IPS-18c (cell line): ENCODE measurements at regions not wholly inside any gene's neighbourhood (a gene's known extent, or its start where the extent isn't known, plus 50 kb on each side); places are given as distances from the start of the nearest gene placed in this dataset.
"Not testable (repeated sequence)": the region's sequence is repeated elsewhere in the genome, so short reads cannot be mapped to it uniquely, and the experiment has no call there.

ENCODE experiments used
- H3K4me3 ChIP-seq: 2 replicates; pipeline ENCODE4 v1.7.0; 2013; ENCODE audit warnings: low read depth, mild to moderate bottlenecking, low read length, moderate library complexity; ENCODE audit not compliant: insufficient read depth
- H3K9me3 ChIP-seq: one replicate; pipeline ENCODE4 v1.6.1; 2013; ENCODE audit warnings: mild to moderate bottlenecking, low read length, moderate library complexity; ENCODE audit not compliant: control insufficient read depth, insufficient read depth

DNA sequence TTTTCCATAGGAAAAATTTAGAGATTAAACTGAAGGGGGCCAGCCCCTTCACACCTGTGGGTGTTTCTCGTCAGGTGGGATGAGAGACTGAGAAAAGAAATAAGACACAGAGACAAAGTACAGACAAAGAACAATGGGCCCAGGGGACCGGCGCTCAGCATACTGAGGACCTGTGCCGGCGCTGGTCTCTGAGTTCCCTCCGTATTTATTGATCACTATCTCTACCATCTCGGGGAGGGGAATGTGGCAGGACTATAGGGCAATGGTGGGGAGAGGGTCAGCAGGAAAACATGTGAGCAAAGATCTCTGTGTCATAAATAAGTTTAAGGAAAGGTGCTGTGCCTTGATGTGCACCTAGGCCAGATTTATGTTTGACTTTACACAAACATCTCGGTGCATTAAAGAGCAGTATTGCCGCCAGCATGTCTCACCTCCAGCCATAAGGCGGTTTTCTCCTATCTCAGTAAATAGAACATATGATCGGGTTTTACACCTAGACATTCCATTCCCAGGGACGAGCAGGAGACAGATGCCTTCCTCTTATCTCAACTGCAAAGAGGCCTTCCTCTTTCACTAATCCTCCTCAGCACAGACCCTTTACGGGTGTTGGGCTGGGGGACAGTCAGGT, 494.7 kb downstream of the IGSF11 start:
- H3K4me3 ChIP-seq, result not testable (repeated sequence)

DNA sequence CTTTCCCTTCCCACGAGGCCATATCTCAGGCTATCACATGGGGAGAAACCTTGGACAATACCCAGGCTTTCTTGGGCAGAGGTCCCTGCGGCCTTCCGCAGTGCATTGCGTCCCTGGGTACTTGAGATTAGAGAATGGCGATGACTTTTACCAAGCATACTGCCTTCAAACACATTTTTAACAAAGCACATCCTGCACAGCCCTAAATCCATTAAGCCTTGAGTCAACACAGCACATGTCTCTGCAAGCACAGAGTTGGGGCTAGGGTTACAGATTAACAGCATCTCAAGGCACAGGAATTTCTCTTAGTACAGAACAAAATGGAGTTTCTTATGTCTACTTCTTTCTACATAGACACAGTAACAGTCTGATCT, 494.2 kb downstream of the IGSF11 start:
- not testable (repeated sequence) for H3K4me3 ChIP-seq, H3K9me3 ChIP-seq

More for the DNA sequence above, 494.7 kb downstream of the IGSF11 start:
- H3K9me3 ChIP-seq, result not testable (repeated sequence)

GRCh38 chr3:118540826-118541225, 493.8 kb downstream of the IGSF11 start:
- no peak overlapping the region for H3K4me3 ChIP-seq
- H3K9me3 ChIP-seq, result no peaks in the 10 kb centered on the region

GRCh38 chr3:118541796-118542195, 492.9 kb downstream of the IGSF11 start:
- no peaks in the 10 kb centered on the region for H3K9me3 ChIP-seq
- no peak overlapping the region for H3K4me3 ChIP-seq

GRCh38 chr3:118543832-118544231, 490.8 kb downstream of the IGSF11 start:
- no peaks in the 10 kb centered on the region for H3K9me3 ChIP-seq
- no peak overlapping the region for H3K4me3 ChIP-seq

GRCh38 chr3:118544458-118544857, 490.2 kb downstream of the IGSF11 start:
- no peaks in the 10 kb centered on the region for H3K9me3 ChIP-seq
- no peak overlapping the region for H3K4me3 ChIP-seq

GRCh38 chr3:118548434-118548833, 486.2 kb downstream of the IGSF11 start:
- Histone ChIP-seq H3K4me3 (no peak overlapping the region), H3K9me3 (no peaks in the 10 kb centered on the region)

DNA sequence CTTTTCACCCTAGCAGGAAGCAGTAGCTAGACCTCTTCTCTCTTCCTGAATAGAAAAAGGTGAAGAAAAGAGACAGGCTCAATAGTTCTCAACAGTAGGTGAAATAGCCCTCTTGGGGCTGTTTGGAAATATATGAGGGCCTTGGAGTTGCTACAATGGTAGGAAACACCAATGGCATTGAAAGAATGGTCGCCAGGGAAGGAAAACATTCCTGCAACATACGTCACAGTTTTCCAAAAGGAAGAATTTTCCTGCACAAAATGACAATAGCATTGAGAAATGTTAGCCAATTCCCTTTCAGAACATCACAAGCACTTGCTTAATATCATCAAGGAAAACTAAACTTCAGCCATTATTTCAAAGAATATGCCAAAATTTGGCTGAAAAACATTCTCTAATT, 484.5 kb downstream of the IGSF11 start:
- Histone ChIP-seq H3K9me3 (peaks cover 5% of the 10 kb centered on the region), H3K4me3 (no peak overlapping the region)

DNA sequence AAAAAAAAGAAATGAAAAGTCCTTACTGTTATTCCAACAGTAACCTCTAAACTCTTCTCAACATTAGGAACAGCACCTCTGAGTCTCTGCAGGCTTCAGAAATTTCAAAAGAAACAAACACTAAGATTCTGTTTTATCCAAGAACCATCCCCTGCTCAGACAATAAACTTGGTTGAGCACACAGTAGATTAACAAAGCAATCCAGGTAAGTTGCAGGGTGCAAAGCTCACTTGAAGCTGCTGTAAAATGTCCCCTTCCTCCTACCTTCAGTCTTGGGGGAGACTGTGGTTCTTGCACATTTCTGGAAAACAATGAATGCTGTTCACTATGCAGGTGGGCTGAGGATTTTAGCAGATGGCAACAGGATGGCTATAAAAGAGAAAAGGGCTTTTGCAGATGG, 484.1 kb downstream of the IGSF11 start:
- H3K9me3 ChIP-seq, result peaks cover 5% of the 10 kb centered on the region
- H3K4me3 ChIP-seq, result no peak overlapping the region

DNA sequence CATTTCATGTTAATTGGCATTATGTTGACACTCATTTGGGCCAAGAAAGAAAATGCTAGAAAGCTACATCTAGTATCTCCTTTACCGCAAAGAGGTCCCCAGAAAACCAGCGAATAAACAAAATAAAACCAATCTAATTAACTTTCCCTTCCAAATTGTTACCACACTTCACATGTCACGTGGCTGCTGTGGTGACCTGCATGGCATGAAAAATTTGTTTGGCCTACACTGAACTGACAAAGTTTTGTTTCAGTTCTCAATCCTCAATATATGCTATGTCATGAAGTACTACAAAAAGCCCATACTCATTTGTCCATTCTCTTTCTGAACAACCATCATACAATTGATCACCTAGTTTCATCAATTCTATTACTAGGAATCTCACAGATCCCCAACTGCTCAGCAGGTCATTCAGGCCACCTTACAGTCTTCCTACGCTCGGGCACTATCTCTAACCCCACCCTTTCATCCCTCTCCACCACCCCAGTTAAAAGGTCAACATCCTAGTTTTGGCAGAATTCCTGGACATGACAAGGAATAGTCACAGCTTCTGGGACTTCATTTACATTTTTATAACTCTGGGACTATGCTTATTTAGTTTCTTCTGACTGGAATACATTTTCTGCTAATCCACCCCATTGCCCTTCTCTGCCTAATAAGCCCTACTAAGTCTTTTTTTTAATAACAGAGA, 480.4 kb downstream of the IGSF11 start:
- Histone ChIP-seq H3K4me3 (no peak overlapping the region), H3K9me3 (peaks cover 5% of the 10 kb centered on the region)

- Histone ChIP-seq H3K4me3 (no peak overlapping the region), H3K9me3 (peaks cover 5% of the 10 kb centered on the region)
Measured at GRCh38 chr3:118556983-118557382, 477.7 kb downstream of the IGSF11 start.

DNA sequence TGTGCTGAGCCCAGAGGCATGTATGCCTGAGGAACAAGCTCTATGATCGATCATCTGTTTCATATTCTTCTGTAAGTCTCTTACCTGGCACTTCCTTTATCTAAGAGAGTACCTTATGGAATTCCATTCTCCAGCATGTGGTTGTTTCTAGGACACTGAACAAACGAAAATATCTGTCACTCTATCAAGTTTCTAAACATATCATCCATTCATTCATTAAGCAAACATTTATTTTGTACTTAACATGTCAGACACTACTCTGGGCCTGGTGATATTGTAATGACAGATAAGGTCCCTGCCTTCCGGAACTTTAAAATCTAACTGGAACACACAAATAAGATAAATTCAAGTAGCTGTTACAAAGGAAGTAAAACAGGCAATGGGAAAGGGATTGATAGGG, 477.1 kb downstream of the IGSF11 start:
- Histone ChIP-seq H3K9me3 (peaks cover 5% of the 10 kb centered on the region), H3K4me3 (no peak overlapping the region)

- Histone ChIP-seq H3K4me3 (no peak overlapping the region), H3K9me3 (peaks cover 1% of the 10 kb centered on the region)
Measured at GRCh38 chr3:118559286-118559685, 475.4 kb downstream of the IGSF11 start.

GRCh38 chr3:118564800-118565199, 469.8 kb downstream of the IGSF11 start:
- Histone ChIP-seq H3K4me3 (no peak overlapping the region), H3K9me3 (no peaks in the 10 kb centered on the region)

GRCh38 chr3:118573912-118574311, 460.7 kb downstream of the IGSF11 start:
- H3K9me3 ChIP-seq, result peaks cover 4% of the 10 kb centered on the region
- no peak overlapping the region for H3K4me3 ChIP-seq

GRCh38 chr3:118577055-118577777, 457.4 kb downstream of the IGSF11 start:
- no peaks in the 10 kb centered on the region for H3K9me3 ChIP-seq

DNA sequence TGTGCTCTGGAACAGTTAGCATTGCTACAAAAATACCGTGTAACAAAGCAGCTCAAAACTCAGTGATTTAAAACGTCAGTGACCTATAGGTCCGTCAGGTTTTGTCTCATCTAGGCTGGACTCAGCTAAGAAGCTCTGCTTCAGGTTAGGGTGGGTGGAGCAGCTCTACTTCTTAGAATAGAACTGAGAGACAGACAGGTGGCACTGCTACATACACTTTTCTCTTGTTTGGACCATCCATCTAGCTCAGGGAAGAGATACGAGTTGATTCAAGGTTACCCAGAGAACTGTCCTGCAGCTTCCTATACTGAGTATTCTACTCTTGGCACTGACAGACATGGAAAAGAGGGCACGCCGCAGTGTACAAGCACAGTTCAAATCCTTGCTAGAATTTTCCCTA, 456.1 kb downstream of the IGSF11 start:
- Histone ChIP-seq H3K4me3 (no peak overlapping the region), H3K9me3 (no peaks in the 10 kb centered on the region)

More at GRCh38 chr3:118577055-118577777, 457.4 kb downstream of the IGSF11 start:
- no peak overlapping the region for H3K4me3 ChIP-seq

DNA sequence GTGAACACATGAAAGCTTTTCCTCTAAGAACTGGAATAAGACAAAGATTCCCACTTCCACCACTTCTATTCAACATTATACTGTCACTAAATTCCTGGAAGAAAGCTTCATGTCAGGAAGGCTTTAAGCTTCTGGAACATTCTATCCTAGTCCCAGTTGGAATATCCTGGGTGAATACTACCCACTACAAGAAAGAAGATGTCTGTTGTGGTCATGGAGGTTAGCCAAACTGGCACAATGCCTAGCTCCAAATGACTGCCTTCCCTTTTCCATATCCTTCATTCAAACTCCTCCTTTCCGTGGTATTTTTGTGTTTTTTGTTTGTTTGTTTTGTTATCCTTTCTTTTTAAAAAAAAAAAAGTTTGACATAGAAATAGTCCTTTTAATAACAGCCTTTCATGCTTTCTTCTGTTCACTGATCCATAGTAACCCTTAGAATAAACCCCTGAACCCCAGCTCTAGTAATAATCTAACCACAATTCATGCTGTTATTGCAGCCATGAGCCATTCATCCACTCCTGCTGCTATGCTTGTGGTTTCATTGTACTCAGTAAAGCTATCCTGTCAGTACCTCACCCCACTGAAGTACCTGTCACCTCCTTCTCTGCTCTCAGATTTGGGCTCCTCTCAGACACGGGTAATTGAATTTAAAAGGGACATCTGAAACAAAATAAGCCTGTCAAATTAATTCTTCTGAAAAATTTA, 447.5 kb downstream of the IGSF11 start:
- H3K9me3 ChIP-seq, result peaks cover 2% of the 10 kb centered on the region

More for the DNA sequence above, 447.5 kb downstream of the IGSF11 start:
- H3K4me3 ChIP-seq, result no peak overlapping the region
